ENCODE measurements at regions not wholly inside any gene's neighbourhood (a gene's known extent, or its start where the extent isn't known, plus 50 kb on each side); places are given as distances from the start of the nearest gene placed in this dataset.
A peak's percentile ranks its signal among the peaks of the same experiment; 100 is the strongest.

- Histone ChIP-seq H3K27ac (ENCODE audit: control insufficient read depth, insufficient read depth) (no peak overlapping the region), H3K4me3 (no peak overlapping the region), H3K79me2 (ENCODE audit: control insufficient read depth, insufficient read depth, low read length) (no peaks in the 10 kb centered on the region), H3K9ac (ENCODE audit: control insufficient read depth, insufficient read depth, low read length) (no peak overlapping the region), H3K36me3 (ENCODE audit: control insufficient read depth in 2 of 2, insufficient read depth in 2 of 2, low read length in 1 of 2) (no peaks in the 10 kb centered on the region), H4K20me1 (ENCODE audit: control insufficient read depth, insufficient read depth) (no peaks in the 10 kb centered on the region), H3K27me3 (replicated peaks in 1 of 2; ENCODE audit: control insufficient read depth in 2 of 2, insufficient read depth in 2 of 2, low read length in 1 of 2) (no peaks in the 10 kb centered on the region), H2AFZ (ENCODE audit: control insufficient read depth, low read depth, low read length) (no peak overlapping the region), H3K9me3 (replicated peaks; ENCODE audit: control insufficient read depth, insufficient read depth, low read length) (no peaks in the 10 kb centered on the region), H3K4me1 (ENCODE audit: control insufficient read depth, insufficient read depth, low read length) (no peaks in the 10 kb centered on the region), H3K4me2 (ENCODE audit: control insufficient read depth, insufficient read depth) (no peak overlapping the region)
- ChIA-PET SMC1A (ENCODE audit: uncharacterized antibody, unreplicated experiment) (interaction anchor here (0.6 to 1.8 kb wide), 3 partner anchors 44 to 233 kb away, joined by 3 to 4 read pairs (median 4); no protein-coding TSS in a partner anchor), POLR2A (no interaction called here), CTCF (interaction anchor here (1.2 kb wide), 1 partner anchor 148 kb away, joined by 3 read pairs; no protein-coding TSS in a partner anchor), RAD21 (ENCODE audit: unreplicated experiment) (no interaction called here)
- no TSS peak for BruUV-seq (replicated peaks)
- intact Hi-C loops (cut with micrococcal nuclease; ENCODE audit: unreplicated experiment) (no loop called here), in situ Hi-C loops (cut with MboI) (no loop called here)
- 0% methylated on average over 3 of the region's 3 CpGs for WGBS (ENCODE audit: insufficient coverage, insufficient replicate concordance, low lambda C conversion rate, missing lambda C conversion rate)
- peak; percentile 45; the same call in 1 of the 3 replicates for ATAC-seq
- FAIRE-seq, result no peak
- TF ChIP-seq CEBPZ (IDR thresholded peaks at IDR 0.05; ENCODE audit: low read depth, low read length), result no peak
- peak in 1 of 2 experiments; percentile 9; a peak in 1 of 4 replicates for TF ChIP-seq IKZF2 (IDR thresholded peaks at IDR 0.05)
- TF ChIP-seq MLLT1 (IDR thresholded peaks at IDR 0.05), result no peak
- peak in 1 of 2 experiments; percentile 37; a peak in 1 of 4 replicates for TF ChIP-seq BHLHE40 (IDR thresholded peaks at IDR 0.05; ENCODE audit: borderline replicate concordance in 1 of 2, low read depth in 2 of 2, low read length in 1 of 2)
- peak; percentile 22 to 43; a peak in 2 of 4 replicates for TF ChIP-seq EP300 (IDR thresholded peaks at IDR 0.05; ENCODE audit: borderline replicate concordance in 1 of 2, control insufficient read depth in 1 of 2, low read depth in 2 of 2, low read length in 2 of 2)
- TF ChIP-seq JUNB (IDR thresholded peaks at IDR 0.05), result 0 out of 2 replicates have a peak, but pooled peaks have one; percentile 8
- TF ChIP-seq POU2F2 (IDR thresholded peaks at IDR 0.05; ENCODE audit: borderline replicate concordance, low read depth, low read length), result peak; percentile 72; the same call in 2 of the 3 replicates
- peak; percentile 8 for DNase-seq (ENCODE audit: low read depth, low spot score)
Measured at GRCh38 chr3:34408088-34408487, 609.7 kb downstream of the PDCD6IP start.
